ENCODE measurements at regions not wholly inside any gene's neighbourhood (a gene's known extent, or its start where the extent isn't known, plus 50 kb on each side); places are given as distances from the start of the nearest gene placed in this dataset.

GRCh38 chr21:32206631-32207405 lies 72.0 kb downstream of the MIS18A start:
- TF ChIP-seq CTCF (conservative IDR thresholded peaks at IDR 0.05; ENCODE audit: low read depth in 2 of 2) (no peak), CREB1 (CRISPR knock-in tag; IDR thresholded peaks at IDR 0.05; ENCODE audit: low read depth) (no peak), EZH2 (IDR thresholded peaks at IDR 0.05; ENCODE audit: low read depth, unreplicated experiment) (no peak)
